Spleen (tissue), 11 donors: ENCODE measurements at regions not wholly inside any gene's neighbourhood (a gene's known extent, or its start where the extent isn't known, plus 50 kb on each side); places are given as distances from the start of the nearest gene placed in this dataset.

Source experiments
- DNase-seq: peaks from one replicate; pipeline ENCODE4 v3.0.0-alpha.2; 2020
- H3K27ac ChIP-seq, 8 donors: fragments of 200-600 bp; sonication (generic) in 7 of 8; 1 replicate in 4 of 8; 2 replicates in 4 of 8; pipeline versions ENCODE4 v1.5.0 to v1.8.0; 2016 to 2021; ENCODE audit warnings: inconsistent platforms in 4 of 8, mild to moderate bottlenecking in 4 of 8, moderate library complexity in 1 of 8
- H3K27me3 ChIP-seq, 7 donors: fragments of 200-600 bp; sonication (generic) in 6 of 7; replicated peaks in 1 of 7; 1 replicate in 4 of 7; 2 replicates in 3 of 7; pipeline versions ENCODE4 v1.5.0 to v1.8.0; 2016 to 2021; ENCODE audit warnings: inconsistent platforms in 3 of 7, mild to moderate bottlenecking in 1 of 7
- H3K36me3 ChIP-seq, 6 donors: fragments of 200-600 bp; sonication (generic) in 5 of 6; 1 replicate in 4 of 6; 2 replicates in 2 of 6; pipeline versions ENCODE4 v1.5.0 to v1.8.0; 2016 to 2021; ENCODE audit warnings: inconsistent platforms in 2 of 6
- H3K4me1 ChIP-seq, 6 donors: fragments of 200-600 bp; sonication (generic) in 5 of 6; 1 replicate in 3 of 6; 2 replicates in 3 of 6; pipeline versions ENCODE4 v1.5.0 to v1.8.0; 2016 to 2021; ENCODE audit warnings: inconsistent platforms in 3 of 6
- H3K4me3 ChIP-seq, 8 donors: fragments of 200-600 bp; sonication (generic) in 7 of 8; 1 replicate in 4 of 8; 2 replicates in 4 of 8; pipeline versions ENCODE4 v1.5.0 to v1.8.0; 2016 to 2021; ENCODE audit warnings: inconsistent platforms in 4 of 8, mild to moderate bottlenecking in 4 of 8, moderate library complexity in 2 of 8
- H3K9me3 ChIP-seq, 8 donors: fragments of 200-600 bp; sonication (generic) in 7 of 8; 1 replicate in 4 of 8; 2 replicates in 4 of 8; pipeline versions ENCODE4 v1.5.0 to v1.8.0; 2016 to 2021; ENCODE audit warnings: inconsistent platforms in 4 of 8
- POLR2A ChIP-seq, 3 donors: fragments of 450-650 bp; IDR thresholded peaks; one replicate each; pipeline ENCODE4 v1.5.1; 2017; ENCODE audit warnings: antibody characterized with exemption in 3 of 3, mild to moderate bottlenecking in 1 of 3
- POLR2AphosphoS5 ChIP-seq, 3 donors: sonication (generic); formaldehyde crosslinking; IDR thresholded peaks; one replicate each; pipeline ENCODE4 v1.5.1; 2017; ENCODE audit warnings: antibody characterized with exemption in 3 of 3
- WGBS, 5 donors: extraction: QIAGEN DNeasy Blood & Tissue Kit in 3 of 5; methylation state at CpG; one replicate each; pipeline versions ENCODE4 v1.1.5 to v1.1.7; 2013 to 2018; 5-methylcytosine and 5-hydroxymethylcytosine counted together
- intact Hi-C: fragments of 100-400 bp; cut with DNase I; formaldehyde crosslinking; loops from one replicate; pipeline ENCODE4 v1.15.0; 2023; ENCODE audit warnings: low total_unique reads
- TF ChIP-seq, protein P1 (sequence below), 11 experiments: fragments of 200-600 bp in 7 of 11; fragments of 450-650 bp in 4 of 11; sonication (generic) in 4 of 11; IDR thresholded peaks in 8 of 11; conservative IDR thresholded peaks in 3 of 11; 1 replicate in 7 of 11; 2 replicates in 4 of 11; pipeline versions ENCODE4 v1.4.0 to v1.8.0; 2016 to 2021; ENCODE audit warnings: antibody characterized with exemption in 11 of 11, inconsistent platforms in 4 of 11, mild to moderate bottlenecking in 1 of 11
- donor health status: healthy with polysubstance abuse.
- donor health status: DM: no; HTN: no; CAD: no; lungs with moderate emphysema.
- donor health status: DM: no; HTN: no; CAD: no.
- donor health status: Bipolar disorder and iron deficiency.
- donor health status: healthy.
- donor health status: DM: no; HTN: no; CAD: no.
- donor health status: DM: yes; HTN: yes; CAD: no.

GRCh38 chr4:95956094-95956493 is 116.2 kb downstream of the PDHA2 start:
- H3K4me1 ChIP-seq = no peaks in the 10 kb centered on the region
- TF ChIP-seq, protein P1, sequence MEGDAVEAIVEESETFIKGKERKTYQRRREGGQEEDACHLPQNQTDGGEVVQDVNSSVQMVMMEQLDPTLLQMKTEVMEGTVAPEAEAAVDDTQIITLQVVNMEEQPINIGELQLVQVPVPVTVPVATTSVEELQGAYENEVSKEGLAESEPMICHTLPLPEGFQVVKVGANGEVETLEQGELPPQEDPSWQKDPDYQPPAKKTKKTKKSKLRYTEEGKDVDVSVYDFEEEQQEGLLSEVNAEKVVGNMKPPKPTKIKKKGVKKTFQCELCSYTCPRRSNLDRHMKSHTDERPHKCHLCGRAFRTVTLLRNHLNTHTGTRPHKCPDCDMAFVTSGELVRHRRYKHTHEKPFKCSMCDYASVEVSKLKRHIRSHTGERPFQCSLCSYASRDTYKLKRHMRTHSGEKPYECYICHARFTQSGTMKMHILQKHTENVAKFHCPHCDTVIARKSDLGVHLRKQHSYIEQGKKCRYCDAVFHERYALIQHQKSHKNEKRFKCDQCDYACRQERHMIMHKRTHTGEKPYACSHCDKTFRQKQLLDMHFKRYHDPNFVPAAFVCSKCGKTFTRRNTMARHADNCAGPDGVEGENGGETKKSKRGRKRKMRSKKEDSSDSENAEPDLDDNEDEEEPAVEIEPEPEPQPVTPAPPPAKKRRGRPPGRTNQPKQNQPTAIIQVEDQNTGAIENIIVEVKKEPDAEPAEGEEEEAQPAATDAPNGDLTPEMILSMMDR (IDR thresholded peaks at IDR 0.05 in 8 of 11, conservative IDR thresholded peaks at IDR 0.05 in 3 of 11) = no peak
- no peak for TF ChIP-seq POLR2A (IDR thresholded peaks at IDR 0.05)
- TF ChIP-seq POLR2AphosphoS5 (IDR thresholded peaks at IDR 0.05) = no peak
- WGBS, 5 donors = 87 to 100% (median 93%) methylated on average over 1 of the region's 1 CpG
- no peaks in the 10 kb centered on the region for H3K36me3 ChIP-seq
- intact Hi-C loops = no loop called here
- no peaks in the 10 kb centered on the region for H3K27me3 ChIP-seq
- DNase-seq = no peak
- peaks cover 0 to 7% (median 0%) of the 10 kb centered on the region in 8 donors for H3K9me3 ChIP-seq
- H3K4me3 ChIP-seq = no peak overlapping the region
- no peak overlapping the region for H3K27ac ChIP-seq

DNA sequence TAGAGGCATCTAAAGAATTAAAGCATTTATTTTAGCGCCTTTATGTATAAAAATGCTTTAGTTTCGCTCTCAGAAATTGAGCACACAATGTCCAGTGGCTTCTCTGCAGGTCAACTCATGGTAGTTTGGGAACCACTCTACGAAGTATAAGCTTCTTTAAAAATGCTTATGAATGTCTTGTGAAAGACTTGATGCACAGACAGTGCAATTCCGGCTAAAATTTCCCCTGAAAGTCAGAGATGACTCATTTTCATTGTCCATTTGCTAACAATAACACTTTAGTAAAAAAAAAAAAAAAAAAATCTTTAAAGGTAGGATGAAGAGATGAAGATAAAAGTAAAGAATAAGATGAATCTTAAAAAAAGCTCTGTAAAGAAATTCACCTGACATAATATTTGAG is 117.2 kb downstream of the PDHA2 start:
- no peak for DNase-seq
- H3K27ac ChIP-seq = no peak overlapping the region
- H3K27me3 ChIP-seq = no peaks in the 10 kb centered on the region
- H3K4me1 ChIP-seq = no peaks in the 10 kb centered on the region
- TF ChIP-seq POLR2A (IDR thresholded peaks at IDR 0.05) (no peak), POLR2AphosphoS5 (IDR thresholded peaks at IDR 0.05) (no peak)
- TF ChIP-seq, protein P1 (IDR thresholded peaks at IDR 0.05 in 8 of 11, conservative IDR thresholded peaks at IDR 0.05 in 3 of 11) = no peak
- 75 to 82% (median 77%) methylated on average over 4 of the region's 4 CpGs for WGBS, 5 donors
- intact Hi-C loops = no loop called here
- peaks cover 0 to 7% (median 0%) of the 10 kb centered on the region in 8 donors for H3K9me3 ChIP-seq
- no peak overlapping the region for H3K4me3 ChIP-seq
- no peaks in the 10 kb centered on the region for H3K36me3 ChIP-seq

DNA sequence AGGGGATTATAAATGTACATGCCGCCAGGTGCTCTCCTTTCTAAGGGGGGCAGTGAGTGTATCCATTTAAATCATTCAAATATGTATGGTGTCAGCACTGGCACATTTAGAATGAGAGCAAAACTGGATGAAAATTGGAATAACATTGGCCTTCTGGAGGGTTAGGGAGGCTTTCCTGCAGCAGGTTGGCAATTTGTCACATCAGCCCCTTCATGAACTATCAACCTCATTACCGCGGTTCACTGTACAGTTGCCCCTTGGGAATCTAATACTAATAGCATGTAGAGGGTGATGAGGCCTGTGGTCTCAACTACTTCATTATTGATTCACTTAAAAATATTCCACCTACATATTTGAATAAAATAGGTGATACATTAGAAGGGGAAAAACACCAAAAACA is 117.9 kb downstream of the PDHA2 start:
- Histone ChIP-seq H3K4me1 (no peaks in the 10 kb centered on the region), H3K4me3 (no peak overlapping the region), H3K9me3 (peaks cover 0 to 7% (median 0%) of the 10 kb centered on the region in 8 donors), H3K36me3 (no peaks in the 10 kb centered on the region), H3K27ac (no peak overlapping the region), H3K27me3 (no peaks in the 10 kb centered on the region)
- TF ChIP-seq, protein P1 (IDR thresholded peaks at IDR 0.05 in 8 of 11, conservative IDR thresholded peaks at IDR 0.05 in 3 of 11) = no peak
- no peak for TF ChIP-seq POLR2AphosphoS5 (IDR thresholded peaks at IDR 0.05)
- TF ChIP-seq POLR2A (IDR thresholded peaks at IDR 0.05) = no peak
- no peak for DNase-seq
- intact Hi-C loops = no loop called here
- WGBS, 5 donors = 88 to 98% (median 97%) methylated on average over 3 of the region's 3 CpGs

DNA sequence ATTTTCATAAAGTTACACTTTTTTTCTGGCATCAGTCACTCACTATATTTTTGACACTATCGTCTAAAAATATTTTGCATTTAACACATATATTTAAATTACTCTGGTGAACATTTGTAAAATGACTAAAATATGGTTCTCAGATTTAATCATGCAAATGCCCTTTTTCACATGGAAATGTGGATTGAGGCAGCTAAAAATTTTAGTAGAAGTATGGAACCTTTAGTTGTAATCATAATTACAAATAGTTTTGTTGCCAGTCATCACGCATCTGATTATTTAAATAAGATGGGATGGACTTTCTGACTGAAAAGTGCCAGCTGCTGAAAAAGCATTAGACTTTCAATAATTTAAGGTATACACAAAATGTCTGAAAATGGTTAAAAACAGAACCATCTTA is 119.3 kb downstream of the PDHA2 start:
- Histone ChIP-seq H3K27ac (no peak overlapping the region), H3K4me3 (no peak overlapping the region), H3K27me3 (no peaks in the 10 kb centered on the region), H3K9me3 (peaks cover 0 to 3% (median 0%) of the 10 kb centered on the region in 8 donors), H3K4me1 (no peaks in the 10 kb centered on the region), H3K36me3 (no peaks in the 10 kb centered on the region)
- no peak for DNase-seq
- intact Hi-C loops = no loop called here
- 86 to 99% (median 90%) methylated on average over 2 of the region's 2 CpGs for WGBS, 5 donors
- TF ChIP-seq, protein P1 (IDR thresholded peaks at IDR 0.05 in 8 of 11, conservative IDR thresholded peaks at IDR 0.05 in 3 of 11) = no peak
- TF ChIP-seq POLR2AphosphoS5 (IDR thresholded peaks at IDR 0.05) (no peak), POLR2A (IDR thresholded peaks at IDR 0.05) (no peak)
